HG02938 (cell line): ENCODE measurements at regions not wholly inside any gene's neighbourhood (a gene's known extent, or its start where the extent isn't known, plus 50 kb on each side); places are given as distances from the start of the nearest gene placed in this dataset.
"Not testable (repeated sequence)": the region's sequence is repeated elsewhere in the genome, so short reads cannot be mapped to it uniquely, and the experiment has no call there.

ENCODE experiments used
- ATAC-seq: cut with Tn5 transposase; IDR thresholded peaks from one replicate; pipeline ENCODE4 v1.9.1; 2021; ENCODE audit warnings: mild to moderate bottlenecking, moderate library complexity; ENCODE audit not compliant: unreplicated experiment

- not testable (repeated sequence) for ATAC-seq
Observed at GRCh38 chr1:206358771-206359170, 111.5 kb upstream of the IKBKE start.

- not testable (repeated sequence) for ATAC-seq
Observed at GRCh38 chr1:206359377-206359776, 110.9 kb upstream of the IKBKE start.

GRCh38 chr1:206361978-206362543 lies 108.2 kb upstream of the IKBKE start:
- ATAC-seq: not testable (repeated sequence)

GRCh38 chr1:206362994-206363393 lies 107.3 kb upstream of the IKBKE start:
- not testable (repeated sequence) for ATAC-seq

GRCh38 chr1:206365271-206365670 lies 105.0 kb upstream of the IKBKE start:
- not testable (repeated sequence) for ATAC-seq

GRCh38 chr1:206366131-206366530 lies 104.1 kb upstream of the IKBKE start:
- not testable (repeated sequence) for ATAC-seq

- ATAC-seq: not testable (repeated sequence)
Observed at GRCh38 chr1:206366772-206367171, 103.5 kb upstream of the IKBKE start.

GRCh38 chr1:206367955-206368622 lies 102.2 kb upstream of the IKBKE start:
- ATAC-seq: not testable (repeated sequence)

- not testable (repeated sequence) for ATAC-seq
Observed at GRCh38 chr1:206374725-206375124, 95.6 kb upstream of the IKBKE start.

GRCh38 chr1:206375552-206375951 lies 94.7 kb upstream of the IKBKE start:
- not testable (repeated sequence) for ATAC-seq

- ATAC-seq: not testable (repeated sequence)
Observed at GRCh38 chr1:206378506-206378905, 91.8 kb upstream of the IKBKE start.

- ATAC-seq: not testable (repeated sequence)
Observed at GRCh38 chr1:206379245-206379644, 91.0 kb upstream of the IKBKE start.

- ATAC-seq: not testable (repeated sequence)
Observed at GRCh38 chr1:206380163-206380790, 90.0 kb upstream of the IKBKE start.

GRCh38 chr1:206380791-206381610 lies 89.3 kb upstream of the IKBKE start:
- ATAC-seq: not testable (repeated sequence)

GRCh38 chr1:206384029-206384807 lies 86.1 kb upstream of the IKBKE start:
- ATAC-seq: not testable (repeated sequence)

- not testable (repeated sequence) for ATAC-seq
Observed at GRCh38 chr1:206384891-206385290, 85.4 kb upstream of the IKBKE start.

- ATAC-seq: not testable (repeated sequence)
Observed at GRCh38 chr1:206387631-206388030, 82.6 kb upstream of the IKBKE start.

- not testable (repeated sequence) for ATAC-seq
Observed at GRCh38 chr1:206391903-206392302, 78.4 kb upstream of the IKBKE start.

GRCh38 chr1:206397501-206397900 lies 72.8 kb upstream of the IKBKE start:
- not testable (repeated sequence) for ATAC-seq

GRCh38 chr1:206398261-206398660 lies 72.0 kb upstream of the IKBKE start:
- ATAC-seq: not testable (repeated sequence)
